ENCODE measurements at regions not wholly inside any gene's neighbourhood (a gene's known extent, or its start where the extent isn't known, plus 50 kb on each side); places are given as distances from the start of the nearest gene placed in this dataset.

GRCh38 chr15:92565351-92566125, 90.0 kb downstream of the FAM174B start:
- no peak for DNase-seq (ENCODE audit: low read depth)
- H3K4me3 ChIP-seq (ENCODE audit: low read depth, low read length) = no peak overlapping the region

- no peak overlapping the region for H3K4me3 ChIP-seq (ENCODE audit: low read depth, low read length)
- no peak for DNase-seq (ENCODE audit: low read depth)
Observed at GRCh38 chr15:92561754-92562153, 93.8 kb downstream of the FAM174B start.

GRCh38 chr15:92553317-92553716, 102.3 kb downstream of the FAM174B start:
- no peak for DNase-seq (ENCODE audit: low read depth)
- H3K4me3 ChIP-seq (ENCODE audit: low read depth, low read length) = no peak overlapping the region

GRCh38 chr15:92545996-92546395, 109.6 kb downstream of the FAM174B start:
- DNase-seq (ENCODE audit: low read depth) = no peak
- no peak overlapping the region for H3K4me3 ChIP-seq (ENCODE audit: low read depth, low read length)

- DNase-seq (ENCODE audit: low read depth) = peak; percentile 18
- no peak overlapping the region for H3K4me3 ChIP-seq (ENCODE audit: low read depth, low read length)
Observed at GRCh38 chr15:92541291-92542200, 114.0 kb downstream of the FAM174B start.

GRCh38 chr15:92538115-92538514, 117.5 kb downstream of the FAM174B start:
- H3K4me3 ChIP-seq (ENCODE audit: low read depth, low read length) = no peak overlapping the region
- peak; percentile 25 for DNase-seq (ENCODE audit: low read depth)

GRCh38 chr15:92533298-92533697, 122.3 kb downstream of the FAM174B start:
- no peak for DNase-seq (ENCODE audit: low read depth)
- H3K4me3 ChIP-seq (ENCODE audit: low read depth, low read length) = no peak overlapping the region

GRCh38 chr15:92531406-92531805, 124.2 kb downstream of the FAM174B start:
- no peak for DNase-seq (ENCODE audit: low read depth)
- H3K4me3 ChIP-seq (ENCODE audit: low read depth, low read length) = no peak overlapping the region

- DNase-seq (ENCODE audit: low read depth) = no peak
- no peak overlapping the region for H3K4me3 ChIP-seq (ENCODE audit: low read depth, low read length)
Observed at GRCh38 chr15:92528736-92529135, 126.8 kb downstream of the FAM174B start.

- DNase-seq (ENCODE audit: low read depth) = no peak
- H3K4me3 ChIP-seq (ENCODE audit: low read depth, low read length) = no peak overlapping the region
Observed at GRCh38 chr15:92527197-92527596, 128.4 kb downstream of the FAM174B start.

GRCh38 chr15:92525758-92526245, 129.8 kb downstream of the FAM174B start:
- DNase-seq (ENCODE audit: low read depth) = no peak
- H3K4me3 ChIP-seq (ENCODE audit: low read depth, low read length) = no peak overlapping the region

GRCh38 chr15:92524874-92525565, 130.6 kb downstream of the FAM174B start:
- H3K4me3 ChIP-seq (ENCODE audit: low read depth, low read length) = no peak overlapping the region
- no peak for DNase-seq (ENCODE audit: low read depth)

GRCh38 chr15:92524161-92524560, 130.5 kb downstream of the ST8SIA2 start:
- DNase-seq (ENCODE audit: low read depth) = no peak
- H3K4me3 ChIP-seq (ENCODE audit: low read depth, low read length) = no peak overlapping the region

GRCh38 chr15:92523176-92523575, 129.5 kb downstream of the ST8SIA2 start:
- no peak for DNase-seq (ENCODE audit: low read depth)
- H3K4me3 ChIP-seq (ENCODE audit: low read depth, low read length) = no peak overlapping the region

GRCh38 chr15:92521624-92522008, 127.9 kb downstream of the ST8SIA2 start:
- peak; percentile 24 for DNase-seq (ENCODE audit: low read depth)
- H3K4me3 ChIP-seq (ENCODE audit: low read depth, low read length) = no peak overlapping the region

- no peak overlapping the region for H3K4me3 ChIP-seq (ENCODE audit: low read depth, low read length)
- no peak for DNase-seq (ENCODE audit: low read depth)
Observed at GRCh38 chr15:92520914-92521623, 127.4 kb downstream of the ST8SIA2 start.

GRCh38 chr15:92519709-92520108, 126.0 kb downstream of the ST8SIA2 start:
- H3K4me3 ChIP-seq (ENCODE audit: low read depth, low read length) = no peak overlapping the region
- no peak for DNase-seq (ENCODE audit: low read depth)

All from skeletal muscle cell (primary cell).